HepG2 (cell line): ENCODE measurements at regions not wholly inside any gene's neighbourhood (a gene's known extent, or its start where the extent isn't known, plus 50 kb on each side); places are given as distances from the start of the nearest gene placed in this dataset.

Source experiments
- ATM ChIP-seq: fragments of 450-650 bp; IDR thresholded peaks from 2 replicates; pipeline ENCODE4 v1.7.1; 2017; ENCODE audit warnings: mild to moderate bottlenecking, borderline replicate concordance
- HNRNPLL ChIP-seq: fragments of 200-400 bp; formaldehyde crosslinking; IDR thresholded peaks from 2 replicates; pipeline ENCODE4 v1.6.1; 2017; ENCODE audit warnings: mild to moderate bottlenecking, low read depth, low read length; ENCODE audit not compliant: poor library complexity, severe bottlenecking
- REL ChIP-seq: sonication (generic); formaldehyde crosslinking; conservative IDR thresholded peaks from 2 replicates; pipeline ENCODE4 v1.8.0; 2022; ENCODE audit warnings: mild to moderate bottlenecking, missing genetic modification reagents, moderate library complexity
- TF ChIP-seq, protein P1 (sequence below): sonication (generic); formaldehyde crosslinking; IDR thresholded peaks from 2 replicates; pipeline ENCODE4 v1.4.0; 2020; ENCODE audit warnings: missing genetic modification reagents

- TF ChIP-seq HNRNPLL = no peak
- TF ChIP-seq REL (CRISPR knock-in tag) = no peak
- TF ChIP-seq ATM = no peak
- TF ChIP-seq, protein P1, sequence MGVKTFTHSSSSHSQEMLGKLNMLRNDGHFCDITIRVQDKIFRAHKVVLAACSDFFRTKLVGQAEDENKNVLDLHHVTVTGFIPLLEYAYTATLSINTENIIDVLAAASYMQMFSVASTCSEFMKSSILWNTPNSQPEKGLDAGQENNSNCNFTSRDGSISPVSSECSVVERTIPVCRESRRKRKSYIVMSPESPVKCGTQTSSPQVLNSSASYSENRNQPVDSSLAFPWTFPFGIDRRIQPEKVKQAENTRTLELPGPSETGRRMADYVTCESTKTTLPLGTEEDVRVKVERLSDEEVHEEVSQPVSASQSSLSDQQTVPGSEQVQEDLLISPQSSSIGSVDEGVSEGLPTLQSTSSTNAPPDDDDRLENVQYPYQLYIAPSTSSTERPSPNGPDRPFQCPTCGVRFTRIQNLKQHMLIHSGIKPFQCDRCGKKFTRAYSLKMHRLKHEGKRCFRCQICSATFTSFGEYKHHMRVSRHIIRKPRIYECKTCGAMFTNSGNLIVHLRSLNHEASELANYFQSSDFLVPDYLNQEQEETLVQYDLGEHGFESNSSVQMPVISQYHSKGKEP (CRISPR knock-in tag) = no peak
These were observed 335.8 kb downstream of the RAD51AP2 start for GRCh38 chr2:17182399-17182798.
